H9 (cell line): ENCODE measurements at regions not wholly inside any gene's neighbourhood (a gene's known extent, or its start where the extent isn't known, plus 50 kb on each side); places are given as distances from the start of the nearest gene placed in this dataset.
"Not testable (repeated sequence)": the region's sequence is repeated elsewhere in the genome, so short reads cannot be mapped to it uniquely, and the experiment has no call there.

Experiments
- DNase-seq: peaks from one replicate; pipeline ENCODE4 v3.0.0-alpha.2; 2017
- H2AFZ ChIP-seq: one replicate; pipeline ENCODE4 v1.6.1; 2013; ENCODE audit warnings: mild to moderate bottlenecking, low read length, control low read depth, moderate library complexity
- H2AK5ac ChIP-seq: 2 replicates; pipeline ENCODE4 v1.6.1; 2013; ENCODE audit warnings: low read length, control low read depth, mixed read lengths; ENCODE audit not compliant: insufficient read length
- H2BK120ac ChIP-seq: one replicate; pipeline ENCODE4 v1.6.1; 2013; ENCODE audit warnings: low read depth, mild to moderate bottlenecking, low read length, control low read depth, inconsistent platforms; ENCODE audit not compliant: poor library complexity, severe bottlenecking
- H2BK12ac ChIP-seq: 2 replicates; pipeline ENCODE4 v1.6.1; 2013; ENCODE audit warnings: low read length, control low read depth, mixed read lengths, low read depth; ENCODE audit not compliant: insufficient read length
- H2BK15ac ChIP-seq: 2 replicates; pipeline ENCODE4 v1.6.1; 2013; ENCODE audit warnings: low read depth, low read length, control low read depth
- H2BK20ac ChIP-seq: one replicate; pipeline ENCODE4 v1.6.1; 2013; ENCODE audit warnings: low read depth, mild to moderate bottlenecking, low read length, control low read depth, inconsistent platforms; ENCODE audit not compliant: poor library complexity, severe bottlenecking
- H2BK5ac ChIP-seq: 2 replicates; pipeline ENCODE4 v1.6.1; 2013; ENCODE audit warnings: low read length, control low read depth, mixed read lengths; ENCODE audit not compliant: insufficient read length
- H3K14ac ChIP-seq: 2 replicates; pipeline ENCODE4 v1.6.1; 2013; ENCODE audit warnings: low read length, control low read depth; ENCODE audit not compliant: insufficient read depth
- H3K18ac ChIP-seq: 2 replicates; pipeline ENCODE4 v1.6.1; 2013; ENCODE audit warnings: low read depth, mild to moderate bottlenecking, mixed read lengths, low read length, control low read depth; ENCODE audit not compliant: insufficient read length
- H3K23ac ChIP-seq: 2 replicates; pipeline ENCODE4 v1.6.1; 2013; ENCODE audit warnings: low read length, control low read depth, mixed read lengths, low read depth; ENCODE audit not compliant: insufficient read length
- H3K23me2 ChIP-seq: 2 replicates; pipeline ENCODE4 v1.6.1; 2013; ENCODE audit warnings: low read depth, mild to moderate bottlenecking, mixed read lengths, low read length, control low read depth; ENCODE audit not compliant: insufficient read length, poor library complexity, severe bottlenecking
- H3K27ac ChIP-seq: 2 replicates; pipeline ENCODE4 v1.5.1; 2013; ENCODE audit warnings: low read length, control low read depth, mixed read lengths, low read depth; ENCODE audit not compliant: insufficient read length
- H3K27me3 ChIP-seq: 2 replicates; pipeline ENCODE4 v1.6.1; 2013; ENCODE audit warnings: low read length, control low read depth, inconsistent platforms; ENCODE audit not compliant: insufficient read depth
- H3K4ac ChIP-seq: 2 replicates; pipeline ENCODE4 v1.6.1; 2013; ENCODE audit warnings: low read depth, mild to moderate bottlenecking, control low read depth, inconsistent platforms, low read length, moderate library complexity
- H3K4me1 ChIP-seq: 2 replicates; pipeline ENCODE4 v1.6.1; 2013; ENCODE audit warnings: low read length, control low read depth, inconsistent platforms; ENCODE audit not compliant: insufficient read depth
- H3K4me2 ChIP-seq: 2 replicates; pipeline ENCODE4 v1.6.1; 2013; ENCODE audit warnings: low read length, control low read depth, mixed read lengths; ENCODE audit not compliant: insufficient read length, insufficient read depth
- H3K56ac ChIP-seq: 2 replicates; pipeline ENCODE4 v1.6.1; 2013; ENCODE audit warnings: low read depth, mild to moderate bottlenecking, mixed read lengths, low read length, control low read depth; ENCODE audit not compliant: insufficient read length
- H3K79me1 ChIP-seq: 2 replicates; pipeline ENCODE4 v1.6.1; 2013; ENCODE audit warnings: low read depth, mild to moderate bottlenecking, moderate library complexity, low read length, control low read depth, inconsistent platforms; ENCODE audit not compliant: insufficient read depth, poor library complexity, severe bottlenecking
- H3K79me2 ChIP-seq: 2 replicates; pipeline ENCODE4 v1.6.1; 2013; ENCODE audit warnings: low read length, control low read depth, inconsistent platforms; ENCODE audit not compliant: insufficient read depth
- H3K9ac ChIP-seq: 2 replicates; pipeline ENCODE4 v1.6.1; 2013; ENCODE audit warnings: low read length, control low read depth, mixed read lengths; ENCODE audit not compliant: insufficient read length; ENCODE audit errors: extremely low read depth
- H3K9me3 ChIP-seq: one replicate; pipeline ENCODE4 v1.6.1; 2013; ENCODE audit warnings: low read depth, low read length, inconsistent platforms; ENCODE audit not compliant: control insufficient read depth
- H3T11ph ChIP-seq: one replicate; pipeline ENCODE4 v1.6.1; 2013; ENCODE audit warnings: mild to moderate bottlenecking, low read length, control low read depth, inconsistent platforms
- H4K20me1 ChIP-seq: one replicate; pipeline ENCODE4 v1.6.1; 2013; ENCODE audit not compliant: control insufficient read depth, insufficient read length, insufficient read depth
- H4K5ac ChIP-seq: 2 replicates; pipeline ENCODE4 v1.6.1; 2013; ENCODE audit warnings: low read depth, mild to moderate bottlenecking, mixed read lengths, low read length, control low read depth; ENCODE audit not compliant: insufficient read length
- H4K8ac ChIP-seq: replicated peaks from 2 replicates; pipeline ENCODE4 v1.6.1; 2013; ENCODE audit warnings: low read length, control low read depth, mixed read lengths, low read depth; ENCODE audit not compliant: insufficient read length
- H4K91ac ChIP-seq: 2 replicates; pipeline ENCODE4 v1.6.1; 2013; ENCODE audit warnings: low read depth, mild to moderate bottlenecking, moderate library complexity, mixed read lengths, low read length, control low read depth; ENCODE audit not compliant: insufficient read length
- H3K27ac Mint-ChIP-seq, 3 experiments: 2 replicates in 2 of 3; 3 replicates in 1 of 3; pipeline ENCODE4 v1.8.0; 2020 to 2021; ENCODE audit warnings: mixed read lengths in 3 of 3, mild to moderate bottlenecking in 1 of 3, moderate library complexity in 1 of 3
- H3K27me3 Mint-ChIP-seq: 2 replicates; pipeline ENCODE4 v1.8.0; 2021; ENCODE audit warnings: low read depth, mild to moderate bottlenecking, moderate library complexity, mixed read lengths
- H3K36me3 Mint-ChIP-seq, 3 experiments: 2 replicates in 2 of 3; 3 replicates in 1 of 3; pipeline ENCODE4 v1.8.0; 2020 to 2021; ENCODE audit warnings: low read depth in 3 of 3, mixed read lengths in 3 of 3; ENCODE audit not compliant: insufficient read depth in 1 of 3
- H3K4me1 Mint-ChIP-seq, 2 experiments: 2 replicates each; pipeline ENCODE4 v1.8.0; 2020; ENCODE audit warnings: mixed read lengths in 2 of 2
- H3K4me3 Mint-ChIP-seq, 2 experiments: 2 replicates in 1 of 2; 3 replicates in 1 of 2; pipeline ENCODE4 v1.8.0; 2020 to 2021; ENCODE audit warnings: mild to moderate bottlenecking in 2 of 2, mixed read lengths in 2 of 2, moderate library complexity in 1 of 2
- H3K9me3 Mint-ChIP-seq, 2 experiments: 2 replicates in 1 of 2; 3 replicates in 1 of 2; pipeline ENCODE4 v1.8.0; 2020; ENCODE audit warnings: mild to moderate bottlenecking in 2 of 2, mixed read lengths in 2 of 2, moderate library complexity in 1 of 2
- CTCF ChIP-seq: fragments of 200-600 bp; sonication (generic); conservative IDR thresholded peaks from 3 replicates; pipeline ENCODE4 v1.8.0; 2021; ENCODE audit warnings: antibody characterized with exemption, mild to moderate bottlenecking

DNA sequence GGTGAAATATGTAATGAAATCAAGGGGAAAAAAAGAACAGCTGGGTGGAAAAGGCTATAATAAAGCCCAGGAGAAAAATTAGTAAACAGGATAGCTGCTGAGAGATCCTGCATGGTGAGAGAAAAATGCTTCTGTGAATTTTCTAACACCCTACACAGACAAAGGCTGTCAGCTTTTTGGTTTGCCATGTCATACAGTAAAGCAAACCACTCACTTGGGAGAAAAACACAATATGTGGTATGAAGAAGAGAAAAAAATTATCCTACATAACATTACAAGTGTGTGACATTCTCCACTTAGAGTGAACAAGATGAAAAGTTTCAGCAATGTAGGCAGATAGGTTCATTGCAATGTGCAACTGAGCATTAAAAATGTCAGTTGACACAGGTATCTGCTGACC lies 133.6 kb downstream of the PLPPR4 start:
- Histone ChIP-seq H2BK120ac (no peak overlapping the region), H3K79me2 (no peaks in the 10 kb centered on the region), H3K18ac (no peak overlapping the region), H4K91ac (no peak overlapping the region), H3K27ac (no peak overlapping the region), H3T11ph (no peak overlapping the region), H4K8ac (no peak overlapping the region), H3K4me2 (no peak overlapping the region), H2BK5ac (no peak overlapping the region), H2BK20ac (no peak overlapping the region), H3K23ac (no peak overlapping the region), H3K9ac (no peak overlapping the region), H3K56ac (no peak overlapping the region), H3K27me3 (no peaks in the 10 kb centered on the region), H3K4ac (no peak overlapping the region), H2AFZ (no peak overlapping the region), H3K4me1 (no peaks in the 10 kb centered on the region), H3K23me2 (no peaks in the 10 kb centered on the region), H3K9me3 (no peaks in the 10 kb centered on the region), H3K14ac (no peak overlapping the region), H4K5ac (no peak overlapping the region), H2BK12ac (no peak overlapping the region), H2BK15ac (no peak overlapping the region), H3K79me1 (no peaks in the 10 kb centered on the region), H4K20me1 (no peaks in the 10 kb centered on the region), H2AK5ac (no peak overlapping the region)
- Mint-ChIP-seq H3K4me1 (no peaks in the 10 kb centered on the region), H3K27me3 (no peaks in the 10 kb centered on the region), H3K9me3 (no peaks in the 10 kb centered on the region; a peak in 1 of 5 replicates), H3K36me3 (no peaks in the 10 kb centered on the region), H3K4me3 (no peak overlapping the region), H3K27ac (no peak overlapping the region)
- TF ChIP-seq CTCF, result no peak
- no peak for DNase-seq

GRCh38 chr1:99401556-99401955 lies 137.3 kb downstream of the PLPPR4 start:
- H2BK20ac ChIP-seq, H3K27me3 ChIP-seq, H4K5ac ChIP-seq, H3K14ac ChIP-seq, H2BK5ac ChIP-seq, H3K36me3 Mint-ChIP-seq, H4K20me1 ChIP-seq, H3K4me1 ChIP-seq, H3K27me3 Mint-ChIP-seq, H2AFZ ChIP-seq, H3K27ac ChIP-seq, H3K79me1 ChIP-seq, H3K56ac ChIP-seq, H3K4me3 Mint-ChIP-seq, H3K23me2 ChIP-seq, H4K8ac ChIP-seq, H3K4ac ChIP-seq, H3K23ac ChIP-seq, H3K9me3 Mint-ChIP-seq, H3K18ac ChIP-seq, H3K4me1 Mint-ChIP-seq, H4K91ac ChIP-seq, H3T11ph ChIP-seq, H2BK120ac ChIP-seq, H2AK5ac ChIP-seq, H3K27ac Mint-ChIP-seq, DNase-seq, H2BK15ac ChIP-seq, H3K9ac ChIP-seq, H3K79me2 ChIP-seq, H3K9me3 ChIP-seq, H2BK12ac ChIP-seq, H3K4me2 ChIP-seq: not testable (repeated sequence)
